Nephron (organoid): ENCODE measurements at regions not wholly inside any gene's neighbourhood (a gene's known extent, or its start where the extent isn't known, plus 50 kb on each side); places are given as distances from the start of the nearest gene placed in this dataset.
"Not testable (repeated sequence)": the region's sequence is repeated elsewhere in the genome, so short reads cannot be mapped to it uniquely, and the experiment has no call there.

ENCODE experiments used
- H3K27ac Mint-ChIP-seq, 3 experiments: 2 replicates each; pipeline ENCODE4 v1.8.0; 2020; ENCODE audit warnings: mixed read lengths in 3 of 3, mild to moderate bottlenecking in 2 of 3, moderate library complexity in 1 of 3
- H3K27me3 Mint-ChIP-seq: 2 replicates; pipeline ENCODE4 v1.8.0; 2021; ENCODE audit warnings: low read depth, mild to moderate bottlenecking, moderate library complexity, mixed read lengths
- H3K36me3 Mint-ChIP-seq: 2 replicates; pipeline ENCODE4 v1.8.0; 2020; ENCODE audit warnings: low read depth, mixed read lengths
- H3K4me1 Mint-ChIP-seq: 2 replicates; pipeline ENCODE4 v1.8.0; 2020; ENCODE audit warnings: mixed read lengths
- H3K4me3 Mint-ChIP-seq, 3 experiments: 2 replicates each; pipeline ENCODE4 v1.8.0; 2020; ENCODE audit warnings: mild to moderate bottlenecking in 3 of 3, mixed read lengths in 3 of 3, moderate library complexity in 2 of 3
- H3K9me3 Mint-ChIP-seq: 2 replicates; pipeline ENCODE4 v1.8.0; 2020; ENCODE audit warnings: mixed read lengths
- CTCF ChIP-seq, 3 experiments: fragments of 200-600 bp; sonication (generic); IDR thresholded peaks; one replicate each; pipeline ENCODE4 v1.5.0; 2021; ENCODE audit warnings: antibody characterized with exemption in 3 of 3; ENCODE audit not compliant: unreplicated experiment in 3 of 3

GRCh38 chr12:41992692-41993215 lies 151.9 kb downstream of the GXYLT1 start:
- Mint-ChIP-seq H3K4me1 (peaks cover 10% of the 10 kb centered on the region), H3K27ac (peak overlapping the region; percentile 3 to 77 (median 20)), H3K9me3 (no peaks in the 10 kb centered on the region), H3K36me3 (no peaks in the 10 kb centered on the region), H3K27me3 (no peaks in the 10 kb centered on the region), H3K4me3 (no peak overlapping the region)
- no peak for TF ChIP-seq CTCF (IDR thresholded peaks at IDR 0.05; ENCODE audit: unreplicated experiment in 3 of 3)

- H3K4me1 Mint-ChIP-seq = peaks cover 10% of the 10 kb centered on the region
- no peak for TF ChIP-seq CTCF (IDR thresholded peaks at IDR 0.05; ENCODE audit: unreplicated experiment in 3 of 3)
- no peak overlapping the region for H3K4me3 Mint-ChIP-seq
- no peaks in the 10 kb centered on the region for H3K27me3 Mint-ChIP-seq
- peak overlapping the region; percentile 20 to 77 (median 55) for H3K27ac Mint-ChIP-seq
- no peaks in the 10 kb centered on the region for H3K36me3 Mint-ChIP-seq
- no peaks in the 10 kb centered on the region for H3K9me3 Mint-ChIP-seq
Observed at GRCh38 chr12:41992022-41992421, 152.7 kb downstream of the GXYLT1 start.

GRCh38 chr12:41988715-41989114 lies 156.0 kb downstream of the GXYLT1 start:
- Mint-ChIP-seq H3K27me3 (no peaks in the 10 kb centered on the region), H3K27ac (no peak overlapping the region), H3K9me3 (no peaks in the 10 kb centered on the region), H3K4me3 (no peak overlapping the region), H3K36me3 (no peaks in the 10 kb centered on the region), H3K4me1 (peaks cover 13% of the 10 kb centered on the region)
- no peak for TF ChIP-seq CTCF (IDR thresholded peaks at IDR 0.05; ENCODE audit: unreplicated experiment in 3 of 3)

GRCh38 chr12:41986513-41986912 lies 158.2 kb downstream of the GXYLT1 start:
- H3K9me3 Mint-ChIP-seq, H3K27me3 Mint-ChIP-seq, H3K4me3 Mint-ChIP-seq: not testable (repeated sequence)

GRCh38 chr12:41983856-41984255 lies 160.8 kb downstream of the GXYLT1 start:
- Mint-ChIP-seq H3K4me3 (no peak overlapping the region), H3K4me1 (peaks cover 29% of the 10 kb centered on the region), H3K27ac (peak overlapping the region in 2 of 3 experiments; percentile 78 to 80), H3K27me3 (no peaks in the 10 kb centered on the region), H3K36me3 (peaks cover 5% of the 10 kb centered on the region), H3K9me3 (peaks cover 7% of the 10 kb centered on the region)
- TF ChIP-seq CTCF (IDR thresholded peaks at IDR 0.05; ENCODE audit: unreplicated experiment in 3 of 3) = no peak

More at GRCh38 chr12:41986513-41986912, 158.2 kb downstream of the GXYLT1 start:
- not testable (repeated sequence) for H3K27ac Mint-ChIP-seq, H3K36me3 Mint-ChIP-seq, H3K4me1 Mint-ChIP-seq

GRCh38 chr12:41983394-41983793 lies 161.3 kb downstream of the GXYLT1 start:
- H3K4me3 Mint-ChIP-seq = no peak overlapping the region
- H3K9me3 Mint-ChIP-seq = peaks cover 7% of the 10 kb centered on the region
- no peak for TF ChIP-seq CTCF (IDR thresholded peaks at IDR 0.05; ENCODE audit: unreplicated experiment in 3 of 3)
- H3K36me3 Mint-ChIP-seq = peaks cover 5% of the 10 kb centered on the region
- no peaks in the 10 kb centered on the region for H3K27me3 Mint-ChIP-seq
- peak overlapping the region in 2 of 3 experiments; percentile 78 to 80 for H3K27ac Mint-ChIP-seq
- H3K4me1 Mint-ChIP-seq = peaks cover 29% of the 10 kb centered on the region
